Osteoblast (primary cell): ENCODE measurements at regions not wholly inside any gene's neighbourhood (a gene's known extent, or its start where the extent isn't known, plus 50 kb on each side); places are given as distances from the start of the nearest gene placed in this dataset.

Experiments used
- DNase-seq: peaks from one replicate; pipeline ENCODE4 v3.0.0; 2011; ENCODE audit warnings: low spot score, mixed read lengths; ENCODE audit not compliant: insufficient read length; ENCODE audit errors: missing footprints
- H2AFZ ChIP-seq: 2 replicates; pipeline ENCODE4 v1.6.0; 2011; ENCODE audit warnings: mild to moderate bottlenecking, low read length
- H3K27ac ChIP-seq: 2 replicates; pipeline ENCODE4 v1.5.1; 2011; ENCODE audit warnings: mild to moderate bottlenecking, low read depth, low read length, moderate library complexity
- H3K27me3 ChIP-seq: 2 replicates; pipeline ENCODE4 v1.6.0; 2012; ENCODE audit warnings: mild to moderate bottlenecking, control low read depth, inconsistent platforms, low read length, moderate library complexity; ENCODE audit not compliant: insufficient read depth
- H3K36me3 ChIP-seq: 2 replicates; pipeline ENCODE4 v1.5.1; 2011; ENCODE audit warnings: mild to moderate bottlenecking, low read length, control low read depth, moderate library complexity; ENCODE audit not compliant: insufficient read depth
- H3K4me1 ChIP-seq: 2 replicates; pipeline ENCODE4 v1.5.1; 2011; ENCODE audit warnings: mild to moderate bottlenecking, low read length, control low read depth, moderate library complexity; ENCODE audit not compliant: insufficient read depth
- H3K4me2 ChIP-seq: 2 replicates; pipeline ENCODE4 v1.6.0; 2011; ENCODE audit warnings: mild to moderate bottlenecking, low read length; ENCODE audit not compliant: insufficient read depth
- H3K4me3 ChIP-seq: fragments of 200-600 bp; sonication (generic); 3 replicates; pipeline ENCODE4 v1.5.1; 2012; ENCODE audit warnings: mild to moderate bottlenecking, low read length, inconsistent platforms; ENCODE audit not compliant: insufficient read depth
- H3K79me2 ChIP-seq: 2 replicates; pipeline ENCODE4 v1.6.0; 2012; ENCODE audit warnings: mild to moderate bottlenecking, low read length, control low read depth, inconsistent platforms; ENCODE audit not compliant: insufficient read depth
- H3K9me3 ChIP-seq: 2 replicates; pipeline ENCODE4 v1.5.1; 2011; ENCODE audit warnings: low read depth, low read length, control low read depth
- H4K20me1 ChIP-seq: 2 replicates; pipeline ENCODE4 v1.6.0; 2012; ENCODE audit warnings: mild to moderate bottlenecking, low read length, control low read depth; ENCODE audit not compliant: insufficient read depth
- TF ChIP-seq, protein P1 (sequence below): IDR thresholded peaks from 2 replicates; pipeline ENCODE4 v1.5.1; 2011; ENCODE audit warnings: mild to moderate bottlenecking, low read depth, low read length, moderate library complexity; ENCODE audit errors: extremely low read depth

DNA sequence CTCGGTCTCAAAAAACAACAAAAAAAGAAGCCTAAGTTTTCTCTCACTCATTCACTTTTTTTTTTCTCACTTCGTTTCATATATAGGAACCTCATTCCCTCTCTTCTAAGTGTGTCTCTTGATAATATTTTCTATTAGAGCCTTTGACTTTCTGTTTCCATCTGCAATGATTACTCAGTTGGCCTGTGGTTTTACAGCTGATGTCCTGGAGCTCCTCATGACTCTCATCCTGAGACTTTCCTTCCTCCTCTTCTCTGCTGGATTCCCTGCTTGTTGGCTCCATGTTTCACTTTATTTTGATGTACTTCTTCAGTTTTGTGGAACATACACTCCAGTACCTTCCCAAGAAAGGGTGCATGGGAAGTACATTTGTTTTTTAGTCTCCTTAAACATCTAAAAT is 154.2 kb upstream of the GATA6 start:
- no peak overlapping the region for H3K27ac ChIP-seq
- no peaks in the 10 kb centered on the region for H3K27me3 ChIP-seq
- no peaks in the 10 kb centered on the region for H3K9me3 ChIP-seq
- H4K20me1 ChIP-seq, result no peaks in the 10 kb centered on the region
- no peak overlapping the region for H3K4me3 ChIP-seq
- H3K79me2 ChIP-seq, result no peaks in the 10 kb centered on the region
- TF ChIP-seq, protein P1, sequence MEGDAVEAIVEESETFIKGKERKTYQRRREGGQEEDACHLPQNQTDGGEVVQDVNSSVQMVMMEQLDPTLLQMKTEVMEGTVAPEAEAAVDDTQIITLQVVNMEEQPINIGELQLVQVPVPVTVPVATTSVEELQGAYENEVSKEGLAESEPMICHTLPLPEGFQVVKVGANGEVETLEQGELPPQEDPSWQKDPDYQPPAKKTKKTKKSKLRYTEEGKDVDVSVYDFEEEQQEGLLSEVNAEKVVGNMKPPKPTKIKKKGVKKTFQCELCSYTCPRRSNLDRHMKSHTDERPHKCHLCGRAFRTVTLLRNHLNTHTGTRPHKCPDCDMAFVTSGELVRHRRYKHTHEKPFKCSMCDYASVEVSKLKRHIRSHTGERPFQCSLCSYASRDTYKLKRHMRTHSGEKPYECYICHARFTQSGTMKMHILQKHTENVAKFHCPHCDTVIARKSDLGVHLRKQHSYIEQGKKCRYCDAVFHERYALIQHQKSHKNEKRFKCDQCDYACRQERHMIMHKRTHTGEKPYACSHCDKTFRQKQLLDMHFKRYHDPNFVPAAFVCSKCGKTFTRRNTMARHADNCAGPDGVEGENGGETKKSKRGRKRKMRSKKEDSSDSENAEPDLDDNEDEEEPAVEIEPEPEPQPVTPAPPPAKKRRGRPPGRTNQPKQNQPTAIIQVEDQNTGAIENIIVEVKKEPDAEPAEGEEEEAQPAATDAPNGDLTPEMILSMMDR, result no peak
- no peaks in the 10 kb centered on the region for H3K36me3 ChIP-seq
- no peak overlapping the region for H2AFZ ChIP-seq
- no peaks in the 10 kb centered on the region for H3K4me1 ChIP-seq
- no peak for DNase-seq
- no peak overlapping the region for H3K4me2 ChIP-seq

DNA sequence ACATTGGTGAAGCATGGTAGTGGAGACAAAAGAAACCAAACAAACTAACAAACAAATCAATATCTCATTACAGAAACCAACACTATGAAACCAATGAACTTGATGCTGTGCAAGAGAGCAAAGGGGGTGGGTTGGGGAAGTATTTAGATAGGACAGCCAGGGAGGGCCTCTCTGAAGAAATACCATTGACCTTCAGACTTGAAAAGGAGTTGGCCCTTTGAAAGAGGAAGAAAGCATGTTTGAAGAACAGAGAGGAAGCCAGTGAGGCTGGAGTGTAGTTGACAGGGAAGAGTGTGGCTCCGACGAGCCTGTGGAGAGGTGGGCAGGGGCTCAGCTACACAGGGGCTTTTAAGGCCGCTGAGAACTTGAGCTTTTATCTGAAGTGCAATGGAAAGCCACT is 151.0 kb upstream of the GATA6 start:
- H3K9me3 ChIP-seq, result no peaks in the 10 kb centered on the region

DNA sequence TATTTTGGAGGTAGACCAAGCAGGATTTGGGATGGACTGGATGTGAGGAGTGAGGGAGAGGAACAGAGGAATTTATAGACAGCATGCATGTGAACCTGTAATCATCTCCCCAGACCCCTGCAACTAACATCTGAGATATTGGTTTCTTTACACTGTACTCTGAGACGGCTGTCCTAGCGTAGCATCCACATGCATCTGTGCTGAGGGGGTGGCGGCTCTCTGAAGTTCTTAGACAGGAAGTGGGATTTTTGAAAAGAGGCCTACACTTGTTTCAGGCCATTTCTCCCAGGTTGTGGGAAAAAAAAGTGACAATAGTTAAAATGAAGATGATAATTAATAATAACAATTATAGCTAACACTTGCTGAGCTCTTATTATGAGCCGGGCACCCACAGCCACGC is 150.2 kb upstream of the GATA6 start:
- Histone ChIP-seq H3K4me2 (no peak overlapping the region), H3K9me3 (no peaks in the 10 kb centered on the region), H2AFZ (no peak overlapping the region), H4K20me1 (no peaks in the 10 kb centered on the region), H3K27ac (no peak overlapping the region), H3K36me3 (no peaks in the 10 kb centered on the region), H3K4me3 (no peak overlapping the region), H3K4me1 (no peaks in the 10 kb centered on the region), H3K27me3 (no peaks in the 10 kb centered on the region), H3K79me2 (no peaks in the 10 kb centered on the region)
- TF ChIP-seq, protein P1, result no peak
- no peak for DNase-seq

More for the DNA sequence above, 151.0 kb upstream of the GATA6 start:
- Histone ChIP-seq H3K4me2 (no peak overlapping the region), H4K20me1 (no peaks in the 10 kb centered on the region), H3K79me2 (no peaks in the 10 kb centered on the region), H3K27me3 (no peaks in the 10 kb centered on the region), H2AFZ (no peak overlapping the region), H3K4me1 (no peaks in the 10 kb centered on the region), H3K36me3 (no peaks in the 10 kb centered on the region), H3K27ac (no peak overlapping the region), H3K4me3 (no peak overlapping the region)
- TF ChIP-seq, protein P1, result no peak
- no peak for DNase-seq

DNA sequence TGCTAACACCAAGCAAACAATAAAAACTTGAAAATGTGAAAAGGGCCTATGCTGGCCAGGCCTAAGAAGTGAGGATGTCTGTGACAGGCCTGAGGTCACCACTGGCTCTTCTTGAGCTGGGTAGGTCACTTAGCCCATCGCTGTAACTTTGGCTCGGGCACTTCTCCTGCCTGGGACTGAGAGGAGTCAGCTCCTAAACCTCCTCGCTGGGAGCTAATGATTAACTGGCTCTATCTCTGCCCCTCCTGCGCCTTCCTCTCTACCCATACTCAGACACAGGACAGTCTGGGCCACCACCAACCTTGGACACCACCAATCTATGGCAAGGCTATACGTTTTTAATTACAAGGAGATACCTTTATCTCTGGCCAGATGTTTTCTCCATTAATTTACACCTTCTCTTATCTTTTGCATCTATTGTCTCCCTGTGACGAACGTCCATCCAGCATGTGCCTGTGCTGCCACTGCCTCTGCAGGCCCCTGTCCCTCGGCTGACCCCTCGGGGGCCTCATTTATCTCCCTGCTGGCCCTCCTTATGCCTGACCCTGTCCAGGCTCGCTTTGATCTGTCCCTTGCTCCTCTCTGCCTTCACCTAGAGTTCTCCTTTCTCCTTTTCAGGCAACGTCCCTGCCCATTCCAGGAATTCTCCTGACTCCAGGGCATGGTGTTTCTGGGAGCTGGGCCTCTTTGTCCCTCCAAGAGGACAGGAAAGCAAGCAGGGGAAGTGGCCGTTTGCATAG is 149.1 kb upstream of the GATA6 start:
- TF ChIP-seq, protein P1, result no peak
- H4K20me1 ChIP-seq, result no peaks in the 10 kb centered on the region
- H3K4me1 ChIP-seq, result no peaks in the 10 kb centered on the region

More for the DNA sequence above, 149.1 kb upstream of the GATA6 start:
- H3K4me3 ChIP-seq, result no peak overlapping the region
- H3K79me2 ChIP-seq, result no peaks in the 10 kb centered on the region
- no peaks in the 10 kb centered on the region for H3K9me3 ChIP-seq
- H2AFZ ChIP-seq, result no peak overlapping the region
- H3K4me2 ChIP-seq, result no peak overlapping the region
- DNase-seq, result no peak
- no peaks in the 10 kb centered on the region for H3K27me3 ChIP-seq
- H3K27ac ChIP-seq, result no peak overlapping the region
- no peaks in the 10 kb centered on the region for H3K36me3 ChIP-seq
